ENCODE measurements at regions not wholly inside any gene's neighbourhood (a gene's known extent, or its start where the extent isn't known, plus 50 kb on each side); places are given as distances from the start of the nearest gene placed in this dataset.

DNA sequence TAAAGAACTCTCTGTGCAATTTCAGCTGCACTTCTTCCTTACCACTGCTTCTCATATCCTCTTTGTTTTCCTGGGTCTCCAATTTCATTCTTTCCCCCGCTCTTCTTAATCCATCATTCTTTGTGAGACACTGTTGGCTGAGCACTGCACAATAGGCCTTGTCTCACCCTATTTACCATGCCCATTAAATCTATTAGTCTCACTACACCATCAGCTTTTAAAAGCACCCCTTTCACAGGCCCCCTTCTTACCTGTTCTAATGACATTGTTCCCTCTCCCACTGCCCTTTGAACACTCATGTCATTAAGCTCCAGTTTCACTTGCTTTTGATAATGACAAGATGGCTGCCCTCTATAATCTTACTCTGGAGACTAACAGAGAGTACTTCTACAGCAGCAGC lies 404.1 kb upstream of the ACVR2A start:
- Mint-ChIP-seq H3K9me3 (ENCODE audit: insufficient read depth) (no peaks in the 10 kb centered on the region), H3K4me1 (no peaks in the 10 kb centered on the region), H3K4me3 (no peak overlapping the region), H3K27me3 (no peaks in the 10 kb centered on the region), H3K27ac (no peak overlapping the region)
- no peak for TF ChIP-seq EZH2 (IDR thresholded peaks at IDR 0.05; ENCODE audit: borderline replicate concordance, insufficient read depth, low read depth, low read length, poor library complexity, severe bottlenecking)
- TF ChIP-seq, protein P1, sequence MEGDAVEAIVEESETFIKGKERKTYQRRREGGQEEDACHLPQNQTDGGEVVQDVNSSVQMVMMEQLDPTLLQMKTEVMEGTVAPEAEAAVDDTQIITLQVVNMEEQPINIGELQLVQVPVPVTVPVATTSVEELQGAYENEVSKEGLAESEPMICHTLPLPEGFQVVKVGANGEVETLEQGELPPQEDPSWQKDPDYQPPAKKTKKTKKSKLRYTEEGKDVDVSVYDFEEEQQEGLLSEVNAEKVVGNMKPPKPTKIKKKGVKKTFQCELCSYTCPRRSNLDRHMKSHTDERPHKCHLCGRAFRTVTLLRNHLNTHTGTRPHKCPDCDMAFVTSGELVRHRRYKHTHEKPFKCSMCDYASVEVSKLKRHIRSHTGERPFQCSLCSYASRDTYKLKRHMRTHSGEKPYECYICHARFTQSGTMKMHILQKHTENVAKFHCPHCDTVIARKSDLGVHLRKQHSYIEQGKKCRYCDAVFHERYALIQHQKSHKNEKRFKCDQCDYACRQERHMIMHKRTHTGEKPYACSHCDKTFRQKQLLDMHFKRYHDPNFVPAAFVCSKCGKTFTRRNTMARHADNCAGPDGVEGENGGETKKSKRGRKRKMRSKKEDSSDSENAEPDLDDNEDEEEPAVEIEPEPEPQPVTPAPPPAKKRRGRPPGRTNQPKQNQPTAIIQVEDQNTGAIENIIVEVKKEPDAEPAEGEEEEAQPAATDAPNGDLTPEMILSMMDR (IDR thresholded peaks at IDR 0.05), result no peak
- Histone ChIP-seq H3K36me3 (replicated peaks in 1 of 2; ENCODE audit: control extremely low read depth in 1 of 2, control insufficient read depth in 1 of 2, extremely low read depth in 1 of 2, insufficient read depth in 2 of 2, low read length in 1 of 2) (no peaks in the 10 kb centered on the region), H3K9me3 (ENCODE audit: control extremely low read depth in 1 of 3, control insufficient read depth in 2 of 3, insufficient read depth in 1 of 3, low read length in 2 of 3) (no peaks in the 10 kb centered on the region), H3K27me3 (replicated peaks in 1 of 4; ENCODE audit: control extremely low read depth in 1 of 4, control insufficient read depth in 3 of 4, insufficient read depth in 4 of 4, low read length in 3 of 4) (no peaks in the 10 kb centered on the region), H3K9ac (ENCODE audit: low read length) (no peak overlapping the region), H3K4me1 (ENCODE audit: control insufficient read depth in 2 of 2, insufficient read depth in 2 of 2, low read length in 2 of 2) (no peaks in the 10 kb centered on the region), H3K27ac (ENCODE audit: low read length in 2 of 2) (no peak overlapping the region), H2AFZ (ENCODE audit: insufficient read depth, low read depth, low read length, poor library complexity, severe bottlenecking) (no peak overlapping the region), H3K79me2 (ENCODE audit: control insufficient read depth, insufficient read depth, low read length) (no peaks in the 10 kb centered on the region), H3K4me2 (replicated peaks; ENCODE audit: low read depth, low read length, poor library complexity, severe bottlenecking) (no peak overlapping the region), H4K20me1 (ENCODE audit: control insufficient read depth, insufficient read depth, low read length, poor library complexity, severe bottlenecking) (no peaks in the 10 kb centered on the region), H3K4me3 (ENCODE audit: control extremely low read depth in 1 of 5, extremely low read depth in 1 of 5, insufficient read depth in 1 of 5, low read depth in 2 of 5, low read length in 4 of 5) (no peak overlapping the region)
- no peak for ATAC-seq (ENCODE audit: low read depth)
- intact Hi-C loops (cut with micrococcal nuclease), result no loop called here
- ChIA-PET POLR2A (no interaction called here), CTCF (no interaction called here)
- WGBS (ENCODE audit: insufficient coverage), result 93% methylated on average over 1 of the region's 1 CpG
- DNase-seq, result no peak

DNA sequence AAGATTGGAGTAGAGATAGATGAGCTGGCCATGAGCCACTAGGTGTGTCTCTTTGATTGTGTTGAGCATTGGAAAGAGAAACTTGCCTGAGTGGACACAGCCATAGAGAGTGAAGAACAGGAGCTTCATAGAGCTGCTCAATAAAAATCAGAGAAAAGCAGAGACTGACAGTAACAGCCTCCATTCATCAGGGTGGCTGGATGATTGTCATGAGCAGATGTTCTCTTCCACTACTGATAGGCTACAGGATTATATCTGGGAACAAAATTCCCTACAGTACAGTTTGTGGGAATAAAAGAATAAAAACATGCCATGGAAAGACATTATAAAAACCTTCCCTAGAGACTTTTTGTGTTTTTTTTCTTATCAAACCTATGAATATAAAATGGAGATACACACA lies 404.8 kb upstream of the ACVR2A start:
- Histone ChIP-seq H3K4me2 (replicated peaks; ENCODE audit: low read depth, low read length, poor library complexity, severe bottlenecking) (no peak overlapping the region), H3K79me2 (ENCODE audit: control insufficient read depth, insufficient read depth, low read length) (no peaks in the 10 kb centered on the region), H4K20me1 (ENCODE audit: control insufficient read depth, insufficient read depth, low read length, poor library complexity, severe bottlenecking) (no peaks in the 10 kb centered on the region), H3K9me3 (ENCODE audit: control extremely low read depth in 1 of 3, control insufficient read depth in 2 of 3, insufficient read depth in 1 of 3, low read length in 2 of 3) (no peaks in the 10 kb centered on the region), H3K36me3 (replicated peaks in 1 of 2; ENCODE audit: control extremely low read depth in 1 of 2, control insufficient read depth in 1 of 2, extremely low read depth in 1 of 2, insufficient read depth in 2 of 2, low read length in 1 of 2) (no peaks in the 10 kb centered on the region), H3K27me3 (replicated peaks in 1 of 4; ENCODE audit: control extremely low read depth in 1 of 4, control insufficient read depth in 3 of 4, insufficient read depth in 4 of 4, low read length in 3 of 4) (no peaks in the 10 kb centered on the region), H3K4me3 (ENCODE audit: control extremely low read depth in 1 of 5, extremely low read depth in 1 of 5, insufficient read depth in 1 of 5, low read depth in 2 of 5, low read length in 4 of 5) (no peak overlapping the region), H3K27ac (ENCODE audit: low read length in 2 of 2) (no peak overlapping the region), H2AFZ (ENCODE audit: insufficient read depth, low read depth, low read length, poor library complexity, severe bottlenecking) (no peak overlapping the region), H3K4me1 (ENCODE audit: control insufficient read depth in 2 of 2, insufficient read depth in 2 of 2, low read length in 2 of 2) (no peaks in the 10 kb centered on the region), H3K9ac (ENCODE audit: low read length) (no peak overlapping the region)
- no peak overlapping the region for H3K27ac Mint-ChIP-seq
- H3K9me3 Mint-ChIP-seq (ENCODE audit: insufficient read depth), result no peaks in the 10 kb centered on the region
- H3K4me1 Mint-ChIP-seq, result no peaks in the 10 kb centered on the region
- intact Hi-C loops (cut with micrococcal nuclease), result no loop called here
- ChIA-PET CTCF (no interaction called here), POLR2A (no interaction called here)
- H3K4me3 Mint-ChIP-seq, result no peak overlapping the region
- no peak for TF ChIP-seq EZH2 (IDR thresholded peaks at IDR 0.05; ENCODE audit: borderline replicate concordance, insufficient read depth, low read depth, low read length, poor library complexity, severe bottlenecking)
- TF ChIP-seq, protein P1 (IDR thresholded peaks at IDR 0.05), result no peak
- ATAC-seq (ENCODE audit: low read depth) (no peak), DNase-seq (no peak)
- no peaks in the 10 kb centered on the region for H3K27me3 Mint-ChIP-seq
